GM03348 (cell line): ENCODE measurements at regions not wholly inside any gene's neighbourhood (a gene's known extent, or its start where the extent isn't known, plus 50 kb on each side); places are given as distances from the start of the nearest gene placed in this dataset.

Experiments
- DNase-seq: peaks from one replicate; pipeline ENCODE4 v3.0.0; 2012; ENCODE audit warnings: low spot score

DNA sequence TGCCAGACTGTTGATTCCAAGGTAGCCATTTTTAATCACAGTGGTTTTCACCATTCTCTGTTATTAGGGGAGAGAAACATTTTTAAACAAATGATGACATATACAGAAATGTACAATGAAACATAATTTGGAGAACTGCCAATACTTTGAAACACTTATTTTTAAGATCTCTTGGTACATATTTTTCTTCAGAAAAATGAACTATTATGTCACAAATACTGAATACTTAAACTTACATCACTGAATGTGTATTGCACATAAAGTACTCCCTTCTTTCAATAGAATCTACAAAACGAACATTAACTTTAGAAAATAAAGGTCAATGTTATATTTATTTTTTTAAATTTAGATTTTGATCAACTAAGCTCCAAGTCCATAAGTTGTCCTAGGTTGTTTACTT is 71.7 kb upstream of the CPNE8 start:
- no peak for DNase-seq

DNA sequence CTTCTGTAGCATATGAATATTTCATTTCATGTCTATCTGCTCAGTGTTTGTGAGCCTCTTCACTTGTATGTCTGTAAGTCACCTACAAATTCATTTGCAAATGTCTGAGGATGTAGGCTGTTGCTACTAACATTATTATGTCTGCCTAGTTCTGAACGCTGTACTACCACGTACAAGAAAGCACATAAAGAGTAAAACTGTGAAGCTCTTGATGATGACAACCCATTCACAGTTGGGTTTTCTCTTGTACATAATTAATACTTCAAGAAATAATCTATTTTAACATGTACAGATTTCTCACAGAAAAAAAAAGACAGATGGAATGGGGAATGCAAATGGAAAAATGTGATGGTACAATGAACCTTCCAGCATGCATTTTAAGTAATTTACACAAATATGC is 64.3 kb upstream of the CPNE8 start:
- no peak for DNase-seq

DNA sequence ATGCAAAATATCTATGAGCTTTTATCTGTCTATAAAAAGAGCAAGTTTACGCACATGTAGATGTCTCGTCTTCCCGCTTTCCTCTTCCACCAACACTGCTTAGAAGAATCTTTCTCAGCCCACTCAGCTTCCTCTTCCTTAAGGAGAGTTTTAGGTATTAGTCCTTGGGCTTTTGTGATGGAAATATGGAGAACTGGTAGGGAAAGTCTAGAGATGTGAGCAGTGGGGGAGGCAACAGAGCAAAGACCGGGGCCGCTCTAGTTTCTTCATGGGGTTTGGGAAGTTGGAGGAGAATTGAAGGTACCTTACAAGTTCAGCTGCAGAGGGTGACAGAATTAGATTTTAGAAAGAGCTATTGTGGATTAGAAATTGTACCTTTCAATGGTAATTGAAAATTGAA is 56.3 kb upstream of the CPNE8 start:
- DNase-seq = no peak

DNA sequence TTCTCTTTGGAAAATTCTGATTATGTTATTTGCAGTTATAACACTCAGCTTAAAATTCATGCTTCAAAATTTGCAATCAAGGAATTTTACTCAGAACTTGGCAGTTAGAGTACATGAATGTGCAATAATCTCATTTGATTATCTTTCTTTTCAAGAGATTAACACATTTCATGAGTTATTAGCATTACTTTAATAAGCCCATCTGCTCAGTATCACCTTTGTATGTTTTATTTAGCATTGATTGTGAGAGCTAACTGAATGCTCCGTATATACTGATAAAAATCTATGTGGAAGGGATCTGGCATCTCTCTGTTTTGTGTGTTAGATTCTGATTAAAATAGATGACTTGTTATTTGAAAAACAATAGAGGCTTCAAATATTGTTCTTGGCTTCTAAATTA is 55.6 kb upstream of the CPNE8 start:
- no peak for DNase-seq

DNA sequence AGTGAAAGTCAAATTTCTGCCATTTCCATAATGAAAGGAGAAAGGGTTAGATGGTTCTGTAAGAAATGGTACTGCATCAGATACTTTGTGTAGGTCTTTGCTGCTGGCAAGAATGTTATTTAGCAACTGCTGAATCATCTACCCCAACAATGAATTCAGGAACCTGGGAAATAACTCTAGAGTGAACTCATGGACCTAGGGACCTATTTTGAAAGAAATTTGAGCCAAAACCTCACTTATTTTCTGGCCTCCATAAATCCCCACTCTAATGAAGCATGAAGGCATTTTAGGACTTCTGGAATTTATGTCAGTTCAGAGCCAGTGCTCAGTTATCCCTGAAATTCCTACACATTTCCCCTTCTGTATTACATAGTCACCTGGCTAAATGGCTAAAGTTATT is 50.9 kb upstream of the CPNE8 start:
- no peak for DNase-seq
